ENCODE measurements at regions not wholly inside any gene's neighbourhood (a gene's known extent, or its start where the extent isn't known, plus 50 kb on each side); places are given as distances from the start of the nearest gene placed in this dataset.

GRCh38 chrX:9149501-9150245 lies 115.7 kb upstream of the FAM9B start:
- in situ Hi-C loops (cut with HindIII; ENCODE audit: low sequenced_read_pairs), result no loop called here
- no peak overlapping the region for H3K4me3 ChIP-seq (ENCODE audit: low read depth, low read length)
- peak; percentile 18 for DNase-seq (ENCODE audit: low read depth, low spot score)
- TF ChIP-seq CTCF (IDR thresholded peaks at IDR 0.05; ENCODE audit: low read depth, low read length), result no peak

GRCh38 chrX:9151772-9152307 lies 117.9 kb upstream of the FAM9B start:
- TF ChIP-seq CTCF (IDR thresholded peaks at IDR 0.05; ENCODE audit: low read depth, low read length), result no peak
- in situ Hi-C loops (cut with HindIII; ENCODE audit: low sequenced_read_pairs), result no loop called here
- no peak for DNase-seq (ENCODE audit: low read depth, low spot score)
- no peak overlapping the region for H3K4me3 ChIP-seq (ENCODE audit: low read depth, low read length)

GRCh38 chrX:9153300-9153699 lies 119.4 kb upstream of the FAM9B start:
- in situ Hi-C loops (cut with HindIII; ENCODE audit: low sequenced_read_pairs), result no loop called here
- TF ChIP-seq CTCF (IDR thresholded peaks at IDR 0.05; ENCODE audit: low read depth, low read length), result no peak
- peak; percentile 82 for DNase-seq (ENCODE audit: low read depth, low spot score)
- H3K4me3 ChIP-seq (ENCODE audit: low read depth, low read length), result no peak overlapping the region

- in situ Hi-C loops (cut with HindIII; ENCODE audit: low sequenced_read_pairs), result no loop called here
- no peak for DNase-seq (ENCODE audit: low read depth, low spot score)
- TF ChIP-seq CTCF (IDR thresholded peaks at IDR 0.05; ENCODE audit: low read depth, low read length), result no peak
- no peak overlapping the region for H3K4me3 ChIP-seq (ENCODE audit: low read depth, low read length)
These were observed 124.7 kb upstream of the FAM9B start for GRCh38 chrX:9158611-9159010.

- no peak for DNase-seq (ENCODE audit: low read depth, low spot score)
- in situ Hi-C loops (cut with HindIII; ENCODE audit: low sequenced_read_pairs), result no loop called here
- TF ChIP-seq CTCF (IDR thresholded peaks at IDR 0.05; ENCODE audit: low read depth, low read length), result no peak
- H3K4me3 ChIP-seq (ENCODE audit: low read depth, low read length), result no peak overlapping the region
These were observed 126.9 kb upstream of the FAM9B start for GRCh38 chrX:9160698-9161329.

- no peak overlapping the region for H3K4me3 ChIP-seq (ENCODE audit: low read depth, low read length)
- in situ Hi-C loops (cut with HindIII; ENCODE audit: low sequenced_read_pairs), result no loop called here
- TF ChIP-seq CTCF (IDR thresholded peaks at IDR 0.05; ENCODE audit: low read depth, low read length), result no peak
- DNase-seq (ENCODE audit: low read depth, low spot score), result no peak
These were observed 128.8 kb upstream of the FAM9B start for GRCh38 chrX:9162698-9163097.

All from astrocyte of the spinal cord (primary cell).